ENCODE measurements at regions not wholly inside any gene's neighbourhood (a gene's known extent, or its start where the extent isn't known, plus 50 kb on each side); places are given as distances from the start of the nearest gene placed in this dataset.

- TF ChIP-seq FOXM1 (IDR thresholded peaks at IDR 0.05; ENCODE audit: low read depth), result no peak
- TF ChIP-seq RCOR1 (IDR thresholded peaks at IDR 0.05; ENCODE audit: low read length), result no peak
- TF ChIP-seq RFX5 (IDR thresholded peaks at IDR 0.05; ENCODE audit: low read length), result no peak
- TF ChIP-seq FOXJ3 (CRISPR knock-in tag; IDR thresholded peaks at IDR 0.05), result no peak
- TF ChIP-seq USF2 (IDR thresholded peaks at IDR 0.05; ENCODE audit: borderline replicate concordance, low read depth, low read length), result no peak
- no peak for TF ChIP-seq YY1 (IDR thresholded peaks at IDR 0.05; ENCODE audit: low read depth)
Observed at GRCh38 chr13:110790371-110790770, 76.9 kb downstream of the ING1 start.

DNA sequence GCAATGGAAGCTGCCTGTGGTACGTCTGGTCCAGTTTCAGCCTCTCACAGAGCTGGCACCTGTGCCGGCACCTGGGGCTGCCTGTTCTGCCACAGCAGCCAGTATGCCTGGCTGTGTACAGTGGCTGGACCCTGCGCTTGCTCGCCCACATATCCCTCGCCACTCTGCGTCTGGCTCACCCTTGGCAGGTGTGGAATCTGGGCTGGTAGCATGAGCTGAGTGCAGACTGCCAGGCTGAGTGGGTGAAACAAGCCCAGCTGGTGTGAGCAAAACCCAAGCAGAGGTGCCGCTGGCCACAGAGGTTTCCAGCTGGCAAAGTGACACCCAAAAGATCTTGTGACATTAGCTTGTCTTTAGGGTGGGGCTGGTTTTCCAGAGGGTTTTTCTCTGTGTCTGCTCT lies 80.7 kb downstream of the ING1 start:
- no peaks in the 10 kb centered on the region for H3K36me3 ChIP-seq (replicated peaks in 1 of 2; ENCODE audit: control insufficient read depth in 1 of 2, insufficient read depth in 2 of 2, low read length in 1 of 2)
- ChIA-PET CTCF (interaction anchor here (1.0 kb wide), 1 partner anchor 24 kb away, joined by 3 read pairs; no protein-coding TSS in a partner anchor), POLR2A (interaction anchor here (0.6 kb wide), 1 partner anchor 79 kb away, joined by 8 read pairs; no protein-coding TSS in a partner anchor)
- H3K79me2 ChIP-seq (ENCODE audit: insufficient read depth), result no peaks in the 10 kb centered on the region
- H3K27ac ChIP-seq (ENCODE audit: low read depth in 2 of 2, low read length in 1 of 2), result no peak overlapping the region
- H3K9me3 ChIP-seq, result no peaks in the 10 kb centered on the region
- 45% methylated on average over 2 of the region's 7 CpGs for WGBS (ENCODE audit: low lambda C conversion rate)
- no peaks in the 10 kb centered on the region for H3K9me2 ChIP-seq
- no peaks in the 10 kb centered on the region for H3K27me3 ChIP-seq (ENCODE audit: insufficient read depth)
- peaks cover 0 to 2% of the 10 kb centered on the region in 2 experiments; a peak in 1 of 4 replicates for H3K4me1 ChIP-seq (ENCODE audit: control insufficient read depth in 1 of 2, insufficient read depth in 2 of 2, low read depth in 1 of 2, low read length in 1 of 2)
- H3K9ac ChIP-seq, result no peak overlapping the region
- no peak overlapping the region for H3K4me2 ChIP-seq
- DNase-seq, result no peak
- H3K4me3 ChIP-seq (ENCODE audit: low read depth in 2 of 2, low read length in 1 of 2), result no peak overlapping the region
- TF ChIP-seq GABPA (IDR thresholded peaks at IDR 0.05; ENCODE audit: low read depth), result no peak
- TF ChIP-seq SIN3A (IDR thresholded peaks at IDR 0.05; ENCODE audit: borderline replicate concordance, low read depth, low read length), result no peak
- no peak for TF ChIP-seq MXI1 (IDR thresholded peaks at IDR 0.05; ENCODE audit: low read depth, low read length)
- no peak for TF ChIP-seq NRF1 (IDR thresholded peaks at IDR 0.05; ENCODE audit: low read depth, low read length)
- no peak for TF ChIP-seq POLR2AphosphoS5 (IDR thresholded peaks at IDR 0.05; ENCODE audit: low read depth, low read length)
- no peak overlapping the region for H2AFZ ChIP-seq (ENCODE audit: low read depth)
- H4K20me1 ChIP-seq (ENCODE audit: insufficient read depth), result no peaks in the 10 kb centered on the region
- no peaks in the 10 kb centered on the region for H3F3A ChIP-seq (replicated peaks; ENCODE audit: insufficient read depth)

More at GRCh38 chr13:110790371-110790770, 76.9 kb downstream of the ING1 start:
- POLR2A ChIA-PET, result no interaction called here
- H4K20me1 ChIP-seq (ENCODE audit: insufficient read depth), result no peaks in the 10 kb centered on the region
- no peaks in the 10 kb centered on the region; the same call in 1 of the 2 replicates for H3K27me3 ChIP-seq (ENCODE audit: insufficient read depth)
- no peaks in the 10 kb centered on the region for H3K4me1 ChIP-seq (ENCODE audit: control insufficient read depth in 1 of 2, insufficient read depth in 2 of 2, low read depth in 1 of 2, low read length in 1 of 2)
- DNase-seq, result no peak
- no peak overlapping the region for H2AFZ ChIP-seq (ENCODE audit: low read depth)
- WGBS (ENCODE audit: low lambda C conversion rate), result 77% methylated on average over 3 of the region's 3 CpGs
- H3K9me2 ChIP-seq, result no peaks in the 10 kb centered on the region
- H3K9ac ChIP-seq, result no peak overlapping the region
- no peaks in the 10 kb centered on the region for H3K9me3 ChIP-seq
- no peak overlapping the region for H3K4me3 ChIP-seq (ENCODE audit: low read depth in 2 of 2, low read length in 1 of 2)
- H3K79me2 ChIP-seq (ENCODE audit: insufficient read depth), result no peaks in the 10 kb centered on the region
- no peak overlapping the region for H3K27ac ChIP-seq (ENCODE audit: low read depth in 2 of 2, low read length in 1 of 2)
- H3K36me3 ChIP-seq (replicated peaks in 1 of 2; ENCODE audit: control insufficient read depth in 1 of 2, insufficient read depth in 2 of 2, low read length in 1 of 2), result no peaks in the 10 kb centered on the region
- no peak overlapping the region for H3K4me2 ChIP-seq
- CTCF ChIA-PET, result no interaction called here
- H3F3A ChIP-seq (replicated peaks; ENCODE audit: insufficient read depth), result no peaks in the 10 kb centered on the region

- Histone ChIP-seq H2AFZ (ENCODE audit: low read depth) (no peak overlapping the region), H3K79me2 (ENCODE audit: insufficient read depth) (no peaks in the 10 kb centered on the region), H3K27me3 (ENCODE audit: insufficient read depth) (no peaks in the 10 kb centered on the region), H3K4me3 (ENCODE audit: low read depth in 2 of 2, low read length in 1 of 2) (no peak overlapping the region), H3K9me3 (no peaks in the 10 kb centered on the region), H4K20me1 (ENCODE audit: insufficient read depth) (no peaks in the 10 kb centered on the region), H3K4me2 (no peak overlapping the region), H3F3A (replicated peaks; ENCODE audit: insufficient read depth) (peaks cover 4% of the 10 kb centered on the region), H3K9me2 (no peaks in the 10 kb centered on the region), H3K4me1 (ENCODE audit: control insufficient read depth in 1 of 2, insufficient read depth in 2 of 2, low read depth in 1 of 2, low read length in 1 of 2) (peaks cover 0 to 11% of the 10 kb centered on the region in 2 experiments; a peak in 1 of 4 replicates), H3K27ac (ENCODE audit: low read depth in 2 of 2, low read length in 1 of 2) (no peak overlapping the region), H3K9ac (no peak overlapping the region), H3K36me3 (replicated peaks in 1 of 2; ENCODE audit: control insufficient read depth in 1 of 2, insufficient read depth in 2 of 2, low read length in 1 of 2) (no peaks in the 10 kb centered on the region)
- POLR2A ChIA-PET, result no interaction called here
- CTCF ChIA-PET, result interaction anchor here (0.6 kb wide), 1 partner anchor 23 kb away, joined by 3 read pairs; no protein-coding TSS in a partner anchor
- 52% methylated on average over 9 of the region's 9 CpGs for WGBS (ENCODE audit: low lambda C conversion rate)
- no peak for TF ChIP-seq RFX5 (IDR thresholded peaks at IDR 0.05; ENCODE audit: low read length)
- no peak for TF ChIP-seq TAF1 (IDR thresholded peaks at IDR 0.05; ENCODE audit: borderline replicate concordance, low read depth, low read length)
- TF ChIP-seq GABPA (IDR thresholded peaks at IDR 0.05; ENCODE audit: low read depth), result no peak
- TF ChIP-seq SMC3 (IDR thresholded peaks at IDR 0.05; ENCODE audit: low read depth, low read length), result no peak
- TF ChIP-seq, protein P1, sequence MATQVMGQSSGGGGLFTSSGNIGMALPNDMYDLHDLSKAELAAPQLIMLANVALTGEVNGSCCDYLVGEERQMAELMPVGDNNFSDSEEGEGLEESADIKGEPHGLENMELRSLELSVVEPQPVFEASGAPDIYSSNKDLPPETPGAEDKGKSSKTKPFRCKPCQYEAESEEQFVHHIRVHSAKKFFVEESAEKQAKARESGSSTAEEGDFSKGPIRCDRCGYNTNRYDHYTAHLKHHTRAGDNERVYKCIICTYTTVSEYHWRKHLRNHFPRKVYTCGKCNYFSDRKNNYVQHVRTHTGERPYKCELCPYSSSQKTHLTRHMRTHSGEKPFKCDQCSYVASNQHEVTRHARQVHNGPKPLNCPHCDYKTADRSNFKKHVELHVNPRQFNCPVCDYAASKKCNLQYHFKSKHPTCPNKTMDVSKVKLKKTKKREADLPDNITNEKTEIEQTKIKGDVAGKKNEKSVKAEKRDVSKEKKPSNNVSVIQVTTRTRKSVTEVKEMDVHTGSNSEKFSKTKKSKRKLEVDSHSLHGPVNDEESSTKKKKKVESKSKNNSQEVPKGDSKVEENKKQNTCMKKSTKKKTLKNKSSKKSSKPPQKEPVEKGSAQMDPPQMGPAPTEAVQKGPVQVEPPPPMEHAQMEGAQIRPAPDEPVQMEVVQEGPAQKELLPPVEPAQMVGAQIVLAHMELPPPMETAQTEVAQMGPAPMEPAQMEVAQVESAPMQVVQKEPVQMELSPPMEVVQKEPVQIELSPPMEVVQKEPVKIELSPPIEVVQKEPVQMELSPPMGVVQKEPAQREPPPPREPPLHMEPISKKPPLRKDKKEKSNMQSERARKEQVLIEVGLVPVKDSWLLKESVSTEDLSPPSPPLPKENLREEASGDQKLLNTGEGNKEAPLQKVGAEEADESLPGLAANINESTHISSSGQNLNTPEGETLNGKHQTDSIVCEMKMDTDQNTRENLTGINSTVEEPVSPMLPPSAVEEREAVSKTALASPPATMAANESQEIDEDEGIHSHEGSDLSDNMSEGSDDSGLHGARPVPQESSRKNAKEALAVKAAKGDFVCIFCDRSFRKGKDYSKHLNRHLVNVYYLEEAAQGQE (IDR thresholded peaks at IDR 0.05; ENCODE audit: low read depth, low read length), result no peak
- no peak for TF ChIP-seq USF1 (IDR thresholded peaks at IDR 0.05; ENCODE audit: borderline replicate concordance, low read depth)
- DNase-seq, result no peak
Observed at GRCh38 chr13:110797230-110797877, 83.9 kb downstream of the ING1 start.

All from SK-N-SH (cell line).